UCSD-AML1 (cell line): ENCODE measurements at regions not wholly inside any gene's neighbourhood (a gene's known extent, or its start where the extent isn't known, plus 50 kb on each side); places are given as distances from the start of the nearest gene placed in this dataset.
"Not testable (repeated sequence)": the region's sequence is repeated elsewhere in the genome, so short reads cannot be mapped to it uniquely, and the experiment has no call there.

ENCODE experiments used
- DNase-seq: peaks from one replicate; lab custom pipeline; 2025; ENCODE audit not compliant: unreplicated experiment; lab: John Stamatoyannopoulos, UW

DNA sequence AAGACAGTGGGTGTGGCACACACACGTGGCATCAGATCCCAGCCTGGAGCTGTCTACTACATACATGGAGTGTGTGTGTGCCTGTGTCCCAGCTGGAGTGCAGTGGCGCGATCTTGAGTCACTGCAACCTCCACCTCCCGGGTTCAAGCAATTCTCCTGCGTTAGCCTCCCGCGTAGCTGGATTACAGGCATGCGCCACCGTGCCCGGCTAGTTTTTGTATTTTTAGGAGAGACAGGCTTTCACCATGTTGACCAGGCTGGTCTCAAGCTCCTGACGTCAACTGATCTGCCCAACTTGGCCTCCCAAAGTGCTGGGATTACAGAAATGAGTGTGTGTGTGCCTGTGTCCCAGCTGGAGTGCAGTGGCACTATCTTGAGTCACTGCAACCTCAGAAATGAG, 108.8 kb downstream of the IL12A start:
- DNase-seq: no peak

DNA sequence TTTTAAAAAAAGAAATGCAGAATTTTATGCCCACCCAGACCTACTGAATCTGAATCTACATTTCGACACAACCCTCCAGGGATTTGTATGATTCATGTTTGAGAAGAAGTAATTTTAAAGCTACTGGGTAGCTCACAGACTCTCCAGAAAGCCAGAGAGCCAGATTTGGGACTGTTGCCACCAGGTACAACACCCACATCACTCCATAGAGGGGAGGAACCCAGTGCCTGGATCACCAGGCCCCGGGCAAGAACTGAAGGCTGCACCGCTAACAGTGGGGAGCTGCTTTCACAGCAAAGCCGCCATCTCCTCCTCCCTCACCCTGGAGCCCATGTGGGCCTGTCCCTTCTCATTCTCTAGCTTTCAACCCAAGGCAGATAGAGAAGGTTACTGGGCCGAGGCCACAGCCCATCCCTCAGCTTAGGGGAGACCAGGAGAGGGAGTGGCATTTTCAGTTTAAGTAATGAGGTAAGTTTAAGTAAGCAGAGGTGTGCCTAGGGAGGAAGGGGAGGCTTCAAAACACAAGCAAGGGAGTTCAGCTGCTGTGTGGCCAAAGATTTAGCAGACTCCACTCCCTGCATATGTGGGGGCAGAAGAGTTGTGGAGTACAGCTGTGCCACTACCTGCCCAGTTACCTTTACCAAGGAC, 109.8 kb downstream of the IL12A start:
- DNase-seq: no peak

DNA sequence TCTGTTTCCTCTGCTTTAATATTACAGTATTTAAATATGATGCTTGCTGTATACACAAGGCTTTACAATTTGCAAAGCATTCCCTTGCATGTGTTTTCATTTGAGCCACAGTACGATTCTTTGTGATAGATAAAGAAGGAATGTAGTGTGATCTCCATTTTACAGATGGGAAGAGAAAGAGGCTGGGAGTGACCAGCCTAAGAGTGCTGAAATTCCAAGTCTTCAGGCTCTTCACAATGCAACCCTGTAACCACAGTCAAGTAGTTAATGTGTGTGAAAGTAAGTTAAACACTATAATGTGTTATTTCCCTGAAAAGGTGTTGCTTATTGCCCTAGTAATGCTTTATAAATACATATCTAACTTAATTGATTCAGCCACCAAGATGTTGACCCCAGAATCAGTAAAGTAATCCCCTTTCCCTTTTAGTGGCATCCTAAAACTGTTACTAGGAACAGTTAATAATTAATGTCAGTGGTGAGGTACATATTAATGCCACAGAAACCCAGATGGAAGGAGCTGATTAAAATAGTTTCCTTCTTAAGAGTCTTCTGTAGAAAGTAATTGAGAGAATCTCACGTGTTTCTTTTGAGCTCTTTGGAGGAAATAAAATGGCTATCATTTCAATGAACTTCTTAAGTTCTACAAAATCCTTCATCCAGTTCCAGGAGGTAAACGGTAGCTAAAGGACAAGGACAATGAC, 110.4 kb downstream of the IL12A start:
- DNase-seq: no peak

DNA sequence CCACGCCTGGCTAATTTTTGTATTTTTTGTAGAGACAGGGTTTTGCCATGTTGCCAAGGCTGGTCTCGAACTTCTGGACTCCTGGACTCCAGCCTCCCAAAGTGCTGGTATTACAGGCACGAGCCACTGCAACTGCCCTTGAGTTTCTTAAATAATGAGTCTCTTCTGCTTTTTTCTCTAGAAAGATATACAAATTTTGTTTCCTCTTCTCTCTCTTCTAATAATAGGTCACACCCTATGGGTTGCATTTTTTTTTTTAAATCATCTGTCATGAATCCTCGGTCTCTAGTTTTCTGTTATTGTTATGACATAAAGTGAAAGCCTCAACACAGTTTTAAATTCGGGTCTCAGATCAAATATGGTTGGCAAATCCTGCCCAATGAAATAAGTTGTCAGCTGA, 111.2 kb downstream of the IL12A start:
- DNase-seq: no peak

GRCh38 chr3:160100610-160101009, 112.0 kb downstream of the IL12A start:
- no peak for DNase-seq

- DNase-seq: not testable (repeated sequence)
Measured at GRCh38 chr3:160102001-160102400, 113.4 kb downstream of the IL12A start.

DNA sequence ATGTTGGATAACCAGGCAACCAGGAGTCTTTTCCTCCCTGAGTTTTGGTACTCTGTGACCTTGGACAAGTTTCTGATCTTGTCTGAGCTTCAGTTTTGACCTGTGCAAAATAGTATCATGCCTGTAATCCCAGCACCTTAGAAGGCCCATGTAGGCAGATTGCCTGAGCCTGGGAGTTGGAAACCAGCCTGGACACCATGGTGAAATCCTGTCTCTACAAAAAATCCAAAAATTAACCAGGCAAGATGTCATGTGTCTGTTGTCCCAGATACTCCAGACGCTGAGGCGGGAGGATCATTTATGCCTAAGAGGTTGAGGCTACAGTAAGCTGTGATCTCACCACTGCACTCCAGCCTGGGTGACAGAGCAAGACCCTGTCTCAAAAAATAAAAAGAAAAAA, 114.8 kb downstream of the IL12A start:
- DNase-seq: no peak

DNA sequence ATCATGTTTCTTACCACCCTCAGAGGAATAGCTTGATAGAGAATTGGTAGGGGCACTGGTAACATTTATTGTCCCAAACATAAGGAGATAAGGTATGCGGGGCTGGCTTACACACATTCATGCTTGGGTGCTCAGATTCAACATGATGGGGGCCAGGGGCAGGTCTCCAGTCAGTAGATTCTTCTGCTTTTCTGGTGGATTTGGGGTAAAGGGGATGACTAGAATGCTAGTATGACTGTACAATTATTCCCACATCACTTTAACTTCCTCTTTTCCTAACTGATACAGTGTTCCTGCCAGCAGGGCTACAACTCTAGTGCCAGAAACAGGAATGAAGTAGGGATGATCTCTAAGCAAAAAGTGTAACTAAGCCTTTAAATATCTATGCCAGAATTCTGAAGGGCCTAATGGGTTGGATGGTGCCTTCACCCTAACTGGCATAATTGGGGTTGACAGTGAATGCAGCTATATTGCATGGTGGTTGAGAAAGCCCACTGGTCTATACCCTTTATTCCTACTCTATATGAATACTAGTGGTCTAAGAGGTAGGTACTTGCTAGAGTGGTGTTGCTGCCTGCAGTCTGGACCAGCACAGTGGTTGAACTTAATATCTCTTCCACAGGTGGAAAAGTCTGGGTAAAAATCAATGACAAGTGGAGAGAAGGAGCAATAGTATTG, 117.4 kb downstream of the IL12A start:
- DNase-seq: no peak

- no peak for DNase-seq
Measured at GRCh38 chr3:160106905-160107861, 118.0 kb upstream of the C3orf80 start.

DNA sequence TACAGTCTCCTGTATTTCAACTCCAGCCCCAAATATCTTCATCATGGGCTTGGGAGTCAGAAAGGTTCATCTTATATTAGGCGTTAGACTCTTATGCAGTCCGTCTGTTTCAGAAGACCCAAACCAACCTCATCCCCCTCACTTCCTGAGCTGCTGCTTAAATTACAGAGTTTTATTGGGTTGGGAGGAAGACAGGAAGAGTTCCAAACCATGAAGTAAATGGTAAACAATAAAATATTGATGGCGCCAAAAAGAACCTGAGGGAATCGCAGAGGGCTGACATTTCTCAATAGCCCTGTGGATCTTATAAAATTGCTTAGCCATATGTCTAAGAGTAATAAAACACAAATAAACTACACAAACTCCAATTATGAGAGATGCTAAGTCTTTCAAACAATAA, 116.9 kb upstream of the C3orf80 start:
- no peak for DNase-seq

- no peak for DNase-seq
Measured at GRCh38 chr3:160112481-160112880, 112.7 kb upstream of the C3orf80 start.

GRCh38 chr3:160112996-160113395, 112.2 kb upstream of the C3orf80 start:
- no peak for DNase-seq

DNA sequence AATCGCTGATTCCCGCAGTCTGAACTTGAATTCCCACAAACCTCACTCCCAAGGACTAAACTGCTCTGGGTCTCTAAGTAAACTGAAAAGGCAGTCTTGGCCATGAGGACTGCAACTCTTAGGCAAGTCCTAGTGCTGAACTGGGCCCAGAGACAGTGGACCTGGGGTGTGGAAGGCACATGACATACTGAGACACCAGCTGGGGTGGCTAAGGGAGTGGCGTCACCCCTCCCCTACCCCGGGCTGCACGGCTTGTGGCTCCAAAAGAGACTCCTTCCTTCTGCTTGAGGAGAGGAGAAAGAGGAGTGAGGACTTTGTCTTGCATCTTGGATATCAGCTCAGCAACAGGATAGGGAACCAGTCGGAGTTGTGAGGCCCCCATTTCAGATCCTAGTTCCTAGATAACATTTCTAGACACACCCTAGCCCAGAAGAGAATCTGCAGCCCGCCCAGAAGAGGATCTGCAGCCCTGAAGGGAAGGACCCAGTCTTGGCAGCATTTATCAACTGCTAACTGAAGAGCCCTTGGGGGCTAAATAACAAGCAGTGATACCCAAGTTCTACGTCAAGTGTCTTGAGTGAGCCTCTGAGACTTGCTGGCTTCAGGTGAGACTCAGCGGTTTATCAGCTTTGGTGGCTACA, 110.7 kb upstream of the C3orf80 start:
- DNase-seq: no peak

- DNase-seq: no peak
Measured at GRCh38 chr3:160115387-160115786, 109.8 kb upstream of the C3orf80 start.

GRCh38 chr3:160124224-160124623, 101.0 kb upstream of the C3orf80 start:
- DNase-seq: no peak

GRCh38 chr3:160125258-160125657, 100.0 kb upstream of the C3orf80 start:
- no peak for DNase-seq

GRCh38 chr3:160126051-160126450, 99.2 kb upstream of the C3orf80 start:
- no peak for DNase-seq

- DNase-seq: no peak
Measured at GRCh38 chr3:160126761-160127160, 98.5 kb upstream of the C3orf80 start.

DNA sequence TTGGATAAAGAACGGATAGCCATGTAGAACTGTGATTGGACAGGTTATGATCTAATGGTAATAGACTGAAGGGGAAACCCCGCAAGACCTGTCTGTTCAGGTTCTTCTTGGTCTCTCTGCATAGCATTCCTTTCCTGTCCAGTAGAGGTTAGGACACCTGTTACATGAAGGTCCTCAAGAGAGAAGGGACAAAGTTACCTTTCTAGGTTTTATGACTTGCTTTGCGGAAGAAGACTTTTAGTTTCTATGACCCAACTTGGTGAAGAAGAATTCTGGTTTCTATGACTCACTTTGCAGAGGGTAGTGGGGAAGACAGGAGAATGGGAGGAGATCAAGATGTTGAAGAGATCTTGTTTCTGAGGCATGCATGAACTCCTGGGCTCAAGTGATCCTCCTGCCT, 97.9 kb upstream of the C3orf80 start:
- DNase-seq: no peak

DNA sequence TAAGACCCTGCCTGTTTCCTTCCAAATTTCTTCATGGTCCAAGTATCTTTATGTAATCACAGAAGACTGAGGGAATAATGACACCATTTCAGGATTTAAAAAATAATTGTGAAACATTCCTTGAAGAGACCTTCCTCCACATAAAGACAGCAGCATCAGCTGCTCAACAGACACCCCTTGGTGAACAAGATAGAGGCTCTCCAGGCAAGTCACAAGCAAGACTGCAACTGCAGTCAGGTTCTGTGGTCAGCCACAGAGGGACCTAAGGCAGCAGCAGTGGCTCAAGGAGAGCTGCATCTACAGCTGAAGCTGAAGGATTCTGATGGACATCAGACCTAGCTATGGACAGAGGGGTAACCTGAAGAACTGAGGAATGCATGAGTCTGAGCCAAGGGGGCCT, 97.2 kb upstream of the C3orf80 start:
- DNase-seq: no peak
